Adrenal gland (tissue), 9 donors: ENCODE measurements at regions not wholly inside any gene's neighbourhood (a gene's known extent, or its start where the extent isn't known, plus 50 kb on each side); places are given as distances from the start of the nearest gene placed in this dataset.
"Not testable (repeated sequence)": the region's sequence is repeated elsewhere in the genome, so short reads cannot be mapped to it uniquely, and the experiment has no call there.

Experiments
- DNase-seq, 7 donors: peaks; one replicate each; pipeline ENCODE4 v3.0.0-alpha.2; 2019 to 2020
- H3K27ac ChIP-seq, 5 donors: fragments of 200-600 bp; sonication (generic) in 4 of 5; 1 replicate in 3 of 5; 2 replicates in 2 of 5; pipeline versions ENCODE4 v1.5.1 to v1.8.0; 2016 to 2020; ENCODE audit warnings: mild to moderate bottlenecking in 1 of 5
- H3K27me3 ChIP-seq: fragments of 200-600 bp; 2 replicates; pipeline ENCODE4 v1.8.0; 2021
- H3K36me3 ChIP-seq, 2 donors: fragments of 200-600 bp; replicated peaks in 1 of 2; 1 replicate in 1 of 2; 2 replicates in 1 of 2; pipeline versions ENCODE4 v1.5.1 to v1.8.0; 2018 to 2022
- H3K4me1 ChIP-seq, 2 donors: fragments of 200-600 bp; replicated peaks in 1 of 2; 1 replicate in 1 of 2; 2 replicates in 1 of 2; pipeline versions ENCODE4 v1.5.1 to v1.8.0; 2018 to 2021
- H3K4me3 ChIP-seq, 4 donors: fragments of 200-600 bp; sonication (generic) in 3 of 4; one replicate each; pipeline ENCODE4 v1.5.1; 2016 to 2018
- H3K9me3 ChIP-seq, 3 donors: fragments of 200-600 bp; sonication (generic) in 1 of 3; replicated peaks in 1 of 3; 1 replicate in 2 of 3; 2 replicates in 1 of 3; pipeline versions ENCODE4 v1.5.1 to v1.8.0; 2016 to 2021
- CTCF ChIP-seq, 6 experiments: fragments of 450-650 bp in 4 of 6; fragments of 200-600 bp in 2 of 6; sonication (generic) in 1 of 6; IDR thresholded peaks; 1 replicate in 5 of 6; 2 replicates in 1 of 6; pipeline versions ENCODE4 v1.5.1 to v1.8.0; 2016 to 2021; ENCODE audit warnings: antibody characterized with exemption in 6 of 6, mild to moderate bottlenecking in 2 of 6, moderate library complexity in 1 of 6
- POLR2A ChIP-seq, 2 donors: fragments of 450-650 bp; IDR thresholded peaks; one replicate each; pipeline ENCODE4 v1.6.1; 2017; ENCODE audit warnings: antibody characterized with exemption in 2 of 2, mild to moderate bottlenecking in 2 of 2, moderate library complexity in 1 of 2
- WGBS, 4 donors: extraction: QIAGEN DNeasy Blood & Tissue Kit in 2 of 4; methylation state at CpG; one replicate each; pipeline versions ENCODE4 v1.1.5 to v1.1.7; 2013 to 2017; 5-methylcytosine and 5-hydroxymethylcytosine counted together
- intact Hi-C, 2 donors: fragments of 100-400 bp; cut with DNase I; formaldehyde crosslinking; loops; one replicate each; pipeline versions ENCODE4 v1.14.1 to v1.15.0; 2022 to 2023
- donor health status: healthy with polysubstance abuse.
- donor health status: Bipolar disorder and iron deficiency.
- donor health status: DM: yes; HTN: yes; CAD: no.
- donor health status: DM: no; HTN: no; CAD: no.
- donor health status: DM: no; HTN: no; CAD: no.

DNA sequence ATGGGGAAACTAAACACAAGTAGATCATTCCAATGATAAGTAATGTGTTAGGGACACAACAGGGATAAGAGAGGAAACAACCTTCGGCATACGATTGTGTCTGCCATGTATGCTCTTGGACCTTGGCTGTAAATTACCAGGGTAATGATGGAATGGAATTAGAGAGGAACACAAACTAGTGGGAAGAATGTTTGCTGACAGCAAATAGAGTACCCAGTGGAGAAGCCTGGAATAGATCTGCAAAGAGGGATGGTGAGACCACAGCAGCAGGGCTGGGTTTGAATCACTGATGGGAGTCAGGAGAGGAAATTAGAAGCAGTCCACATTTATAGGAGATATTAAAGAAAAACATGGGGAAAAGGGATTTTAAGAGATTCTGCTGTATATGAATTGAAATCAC, 172.8 kb downstream of the LRIG3 start:
- no peaks in the 10 kb centered on the region for H3K9me3 ChIP-seq
- DNase-seq: no peak
- 63 to 82% (median 74%) methylated on average over 2 of the region's 2 CpGs for WGBS, 4 donors
- no peak overlapping the region for H3K27ac ChIP-seq
- H3K4me3 ChIP-seq: no peak overlapping the region
- intact Hi-C loops: no loop called here
- no peaks in the 10 kb centered on the region for H3K36me3 ChIP-seq
- no peaks in the 10 kb centered on the region for H3K4me1 ChIP-seq
- H3K27me3 ChIP-seq: no peaks in the 10 kb centered on the region
- TF ChIP-seq CTCF (IDR thresholded peaks at IDR 0.05): no peak
- TF ChIP-seq POLR2A (IDR thresholded peaks at IDR 0.05): no peak

DNA sequence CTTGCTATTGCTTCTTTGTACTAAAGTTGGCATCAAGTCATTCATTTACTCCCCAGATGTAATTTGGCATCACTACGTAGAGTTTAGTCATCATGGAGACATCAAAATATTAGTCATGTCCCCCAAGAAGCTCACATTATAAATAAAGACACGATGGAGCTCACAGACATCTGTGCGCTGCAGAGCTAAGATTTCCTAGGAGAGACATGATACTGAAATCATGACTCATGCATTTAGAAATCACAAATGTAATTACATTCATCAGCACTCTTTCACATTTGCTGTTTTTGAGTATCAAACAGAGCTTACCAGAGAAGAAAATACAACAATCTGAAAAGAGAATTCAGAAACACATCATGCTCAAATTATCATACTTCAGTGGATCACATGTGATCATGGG, 169.8 kb downstream of the LRIG3 start:
- Histone ChIP-seq H3K4me3 (no peak overlapping the region), H3K4me1 (no peaks in the 10 kb centered on the region), H3K27ac (no peak overlapping the region), H3K27me3 (no peaks in the 10 kb centered on the region), H3K36me3 (no peaks in the 10 kb centered on the region), H3K9me3 (no peaks in the 10 kb centered on the region)
- TF ChIP-seq POLR2A (IDR thresholded peaks at IDR 0.05) (no peak), CTCF (IDR thresholded peaks at IDR 0.05) (no peak)
- no peak for DNase-seq
- intact Hi-C loops: no loop called here
- WGBS, 4 donors: 43 to 71% (median 63%) methylated on average over 3 of the region's 3 CpGs

GRCh38 chr12:58757422-58757821, 162.9 kb downstream of the LRIG3 start:
- no peak for DNase-seq
- Histone ChIP-seq H3K9me3 (no peaks in the 10 kb centered on the region), H3K27me3 (no peaks in the 10 kb centered on the region), H3K27ac (no peak overlapping the region), H3K36me3 (no peaks in the 10 kb centered on the region), H3K4me1 (no peaks in the 10 kb centered on the region), H3K4me3 (no peak overlapping the region)
- TF ChIP-seq CTCF (IDR thresholded peaks at IDR 0.05): no peak
- TF ChIP-seq POLR2A (IDR thresholded peaks at IDR 0.05): no peak
- 65 to 79% (median 71%) methylated on average over 7 of the region's 7 CpGs for WGBS, 4 donors
- intact Hi-C loops: no loop called here

GRCh38 chr12:58759745-58760144, 160.6 kb downstream of the LRIG3 start:
- DNase-seq, H3K27ac ChIP-seq, H3K9me3 ChIP-seq, H3K4me3 ChIP-seq, H3K27me3 ChIP-seq, H3K4me1 ChIP-seq, H3K36me3 ChIP-seq, intact Hi-C loops: not testable (repeated sequence)
- 0% methylated on average over 1 of the region's 1 CpG for WGBS, 4 donors

GRCh38 chr12:58761308-58761707, 159.0 kb downstream of the LRIG3 start:
- Histone ChIP-seq H3K9me3 (no peaks in the 10 kb centered on the region), H3K4me1 (no peaks in the 10 kb centered on the region), H3K4me3 (no peak overlapping the region), H3K27ac (no peak overlapping the region), H3K27me3 (no peaks in the 10 kb centered on the region), H3K36me3 (no peaks in the 10 kb centered on the region)
- DNase-seq: no peak
- WGBS, 4 donors: 93 to 100% (median 97%) methylated on average over 1 of the region's 1 CpG
- intact Hi-C loops: no loop called here
- TF ChIP-seq CTCF (IDR thresholded peaks at IDR 0.05) (no peak), POLR2A (IDR thresholded peaks at IDR 0.05) (no peak)
